SK-N-MC (cell line): ENCODE measurements at regions not wholly inside any gene's neighbourhood (a gene's known extent, or its start where the extent isn't known, plus 50 kb on each side); places are given as distances from the start of the nearest gene placed in this dataset.
"Not testable (repeated sequence)": the region's sequence is repeated elsewhere in the genome, so short reads cannot be mapped to it uniquely, and the experiment has no call there.

Experiments
- EZH2 ChIP-seq: fragments of 200-600 bp; sonication (generic); IDR thresholded peaks from one replicate; pipeline ENCODE4 v1.6.1; 2017; ENCODE audit warnings: antibody characterized with exemption
- POLR2AphosphoS5 ChIP-seq: IDR thresholded peaks from 2 replicates; pipeline ENCODE4 v1.6.1; 2012; ENCODE audit warnings: mild to moderate bottlenecking, low read depth, low read length, borderline replicate concordance

GRCh38 chr5:126155298-126155697, 267.9 kb upstream of the GRAMD2B start:
- not testable (repeated sequence) for TF ChIP-seq EZH2, POLR2AphosphoS5
